ENCODE measurements at regions not wholly inside any gene's neighbourhood (a gene's known extent, or its start where the extent isn't known, plus 50 kb on each side); places are given as distances from the start of the nearest gene placed in this dataset.
"Not testable (repeated sequence)": the region's sequence is repeated elsewhere in the genome, so short reads cannot be mapped to it uniquely, and the experiment has no call there.

GRCh38 chr15:39404767-39405181 is 176.1 kb upstream of the THBS1 start:
- FAIRE-seq (no peak), DNase-seq (ENCODE audit: low spot score) (no peak)

DNA sequence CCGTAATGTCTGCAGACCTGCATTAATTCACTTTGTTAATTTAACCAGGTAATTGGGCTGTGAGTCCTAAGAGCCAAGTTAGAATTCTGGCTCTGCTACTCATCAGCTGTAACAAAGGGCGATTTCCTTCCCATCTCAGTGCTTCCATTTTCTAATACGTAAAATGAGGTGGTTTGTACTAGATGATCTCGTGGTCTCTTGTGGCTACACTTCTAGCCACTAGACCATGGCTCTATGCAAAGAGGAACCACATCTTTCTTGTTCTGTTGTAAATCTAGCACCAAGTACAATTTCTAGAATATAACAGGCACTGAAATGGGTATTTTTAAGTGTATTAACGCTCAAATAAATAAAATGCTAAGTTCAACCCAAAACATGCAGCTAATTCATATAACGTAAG is 174.4 kb upstream of the THBS1 start:
- FAIRE-seq (no peak), DNase-seq (ENCODE audit: low spot score) (no peak)

- FAIRE-seq (no peak), DNase-seq (ENCODE audit: low spot score) (no peak)
Measured at GRCh38 chr15:39407116-39407515, 173.8 kb upstream of the THBS1 start.

DNA sequence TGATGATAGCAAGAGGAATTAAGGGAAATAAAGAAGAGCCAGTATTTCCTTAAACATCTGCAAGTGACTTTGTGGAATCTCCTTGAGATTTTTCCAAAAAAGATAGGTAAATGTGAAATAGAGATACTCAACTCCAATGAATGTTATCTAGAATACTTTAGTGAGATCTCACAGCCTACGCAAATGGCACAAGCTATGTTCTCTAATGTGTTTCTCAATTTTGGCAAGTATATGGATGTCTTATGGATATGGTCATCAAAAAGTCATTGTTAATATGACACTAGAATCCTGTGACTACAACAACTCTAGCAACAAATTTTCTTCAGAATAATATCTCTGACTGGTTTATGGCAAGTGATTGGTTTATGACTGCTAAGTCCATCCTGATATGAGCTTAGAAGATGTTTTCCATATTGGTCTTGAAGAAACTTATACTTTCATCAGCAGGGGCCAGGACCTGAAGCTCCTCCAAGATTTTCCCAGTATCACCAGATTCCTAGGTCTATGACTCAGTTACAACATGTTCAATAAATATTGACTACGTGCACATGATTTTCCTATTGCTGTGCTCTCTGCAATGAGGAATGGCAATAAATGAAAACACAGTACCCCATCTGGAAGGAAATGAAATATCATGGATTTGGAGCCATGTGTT is 170.9 kb upstream of the THBS1 start:
- no peak for FAIRE-seq
- DNase-seq (ENCODE audit: low spot score): no peak

DNA sequence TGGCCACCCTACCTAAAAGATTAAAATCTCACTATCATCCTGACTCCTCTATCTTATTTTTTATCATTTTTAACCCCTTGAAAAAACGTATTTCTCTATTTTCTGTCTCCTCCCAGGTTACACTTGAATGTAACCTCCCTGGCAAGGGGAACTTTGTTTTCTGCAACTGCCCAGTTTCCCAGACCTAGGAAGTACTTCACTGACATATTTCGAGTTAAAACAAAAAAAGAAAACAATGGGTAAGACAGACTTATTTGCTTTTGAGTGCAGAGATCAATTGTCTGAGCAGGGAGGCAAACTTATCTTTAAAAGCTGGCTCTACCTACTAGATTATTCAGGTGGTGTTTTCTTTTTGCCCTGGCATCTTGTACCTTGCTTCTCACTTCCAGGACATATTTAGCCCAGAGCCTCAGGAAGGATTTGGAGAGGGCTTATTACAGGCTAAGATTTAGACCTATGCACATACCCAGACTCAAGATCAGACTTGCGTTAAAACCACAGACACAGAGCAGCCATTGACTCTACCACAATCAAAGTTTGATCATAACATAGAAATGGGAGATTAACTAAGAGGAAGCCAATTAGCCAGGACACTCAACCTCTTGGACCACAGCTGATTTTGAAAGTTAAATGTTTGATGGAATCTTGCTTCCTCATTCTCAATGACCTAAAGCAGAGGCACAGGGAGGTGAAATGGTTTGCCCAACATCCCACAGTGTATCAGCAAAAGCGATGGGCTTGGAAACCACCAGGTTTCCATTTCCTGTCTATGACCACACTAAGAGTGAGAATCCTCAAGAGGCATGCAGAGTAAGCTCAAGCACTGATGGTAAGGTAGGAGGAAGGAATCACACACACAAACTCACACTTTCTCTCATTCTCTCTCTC is 169.5 kb upstream of the THBS1 start:
- no peak for FAIRE-seq
- no peak for DNase-seq (ENCODE audit: low spot score)

DNA sequence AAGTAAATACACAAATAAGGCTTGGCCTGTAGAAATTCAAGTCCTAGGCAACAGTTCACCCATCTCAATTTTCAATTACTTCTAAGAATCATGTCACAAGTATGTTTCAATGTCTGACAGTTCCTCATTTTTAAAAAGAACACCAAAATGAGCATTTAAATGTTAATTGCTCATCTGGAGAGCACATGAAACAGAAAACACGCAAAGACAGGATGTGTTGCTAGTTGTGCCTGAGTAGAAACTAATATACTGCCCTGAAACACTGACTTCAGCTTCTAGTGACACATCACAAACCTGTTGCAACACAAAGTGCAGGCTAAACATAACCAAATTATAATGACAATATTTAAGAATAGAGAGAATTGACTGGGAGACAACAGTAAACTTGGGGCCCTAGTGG is 167.3 kb upstream of the THBS1 start:
- no peak for FAIRE-seq
- DNase-seq (ENCODE audit: low spot score): no peak

GRCh38 chr15:39414201-39414600 is 166.7 kb upstream of the THBS1 start:
- FAIRE-seq (no peak), DNase-seq (ENCODE audit: low spot score) (no peak)

GRCh38 chr15:39415634-39416033 is 165.2 kb upstream of the THBS1 start:
- DNase-seq (ENCODE audit: low spot score) (no peak), FAIRE-seq (no peak)

DNA sequence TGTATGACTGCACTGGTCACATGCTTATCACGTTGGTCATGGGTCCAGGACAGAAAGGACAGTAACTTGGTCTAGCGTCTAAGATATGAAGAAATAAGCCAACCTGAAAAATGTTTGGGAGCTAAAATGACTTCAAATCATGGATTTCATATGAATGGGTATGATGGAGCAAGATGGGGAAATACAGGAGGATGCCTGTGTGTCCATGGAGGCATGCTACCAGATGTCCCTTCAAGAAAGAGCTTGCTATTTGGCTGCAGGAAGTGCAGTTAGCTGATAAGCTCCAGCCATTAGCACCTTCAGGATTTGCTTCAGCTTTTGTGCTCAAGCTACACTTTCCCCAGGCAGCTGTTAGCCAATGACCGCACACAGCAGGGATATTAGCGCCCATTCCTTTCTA is 164.6 kb upstream of the THBS1 start:
- DNase-seq (ENCODE audit: low spot score) (no peak), FAIRE-seq (no peak)

DNA sequence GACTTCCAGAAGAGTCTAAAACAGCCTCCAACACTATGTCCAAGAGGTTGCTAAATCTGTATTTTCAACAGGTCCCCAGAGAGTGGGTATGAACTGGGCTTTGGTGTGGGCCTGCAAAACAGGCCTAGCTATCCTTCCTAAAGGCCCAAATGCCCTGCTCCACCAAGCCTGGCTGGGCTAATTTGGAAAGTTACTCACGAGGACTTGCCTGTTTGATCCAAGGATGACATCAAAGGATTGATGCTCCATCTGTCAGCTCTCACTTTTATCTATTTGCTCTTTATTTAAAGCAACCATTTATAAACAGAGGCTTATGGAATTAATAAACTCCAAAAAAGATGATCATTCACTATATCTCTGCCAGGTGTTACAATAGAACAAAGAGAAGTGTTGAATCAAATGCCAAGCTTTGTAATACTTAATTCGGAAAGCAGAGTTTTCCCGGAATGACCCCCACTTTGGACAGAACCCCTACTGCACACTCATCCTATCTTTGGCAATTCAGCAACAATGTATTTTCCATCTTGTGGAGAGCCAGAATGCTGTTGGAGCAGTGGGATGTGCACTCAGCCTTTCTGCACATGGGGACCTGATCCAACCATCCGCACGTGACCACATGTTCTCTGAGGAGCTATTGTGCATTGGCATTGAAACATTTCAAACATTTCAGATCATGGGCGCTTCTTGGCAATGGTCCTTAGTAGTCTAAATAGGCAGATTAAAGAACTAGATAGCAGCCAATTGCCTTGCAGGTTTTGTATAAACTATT is 163.3 kb upstream of the THBS1 start:
- DNase-seq (ENCODE audit: low spot score): no peak
- FAIRE-seq: no peak

DNA sequence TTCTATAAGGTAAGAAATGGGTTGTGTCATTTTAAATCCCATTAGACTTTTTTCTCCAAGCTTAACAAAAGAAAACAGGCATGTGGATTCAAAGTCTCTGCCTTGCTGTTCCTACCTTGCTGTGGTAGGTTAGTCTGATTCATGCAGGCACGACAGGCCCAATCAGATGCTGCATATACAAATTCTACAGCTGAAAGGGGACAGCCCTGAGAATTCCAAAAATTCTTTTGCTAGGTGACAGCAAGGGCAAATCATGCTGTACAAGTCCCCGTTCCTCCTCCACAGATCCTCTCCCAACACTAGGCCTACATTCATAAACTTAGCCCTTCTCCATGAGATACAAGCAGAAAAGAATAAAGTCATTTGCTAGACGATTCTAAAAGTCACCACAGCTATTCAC is 161.2 kb upstream of the THBS1 start:
- no peak for FAIRE-seq
- no peak for DNase-seq (ENCODE audit: low spot score)

- DNase-seq (ENCODE audit: low spot score); FAIRE-seq: not testable (repeated sequence)
Measured at GRCh38 chr15:39420123-39420852, 160.6 kb upstream of the THBS1 start.

GRCh38 chr15:39420853-39421192 is 160.1 kb upstream of the THBS1 start:
- FAIRE-seq: not testable (repeated sequence)

GRCh38 chr15:39426552-39427532 is 154.0 kb upstream of the THBS1 start:
- FAIRE-seq (no peak), DNase-seq (ENCODE audit: low spot score) (peak; percentile 75)

More at GRCh38 chr15:39420853-39421192, 160.1 kb upstream of the THBS1 start:
- DNase-seq (ENCODE audit: low spot score): not testable (repeated sequence)

DNA sequence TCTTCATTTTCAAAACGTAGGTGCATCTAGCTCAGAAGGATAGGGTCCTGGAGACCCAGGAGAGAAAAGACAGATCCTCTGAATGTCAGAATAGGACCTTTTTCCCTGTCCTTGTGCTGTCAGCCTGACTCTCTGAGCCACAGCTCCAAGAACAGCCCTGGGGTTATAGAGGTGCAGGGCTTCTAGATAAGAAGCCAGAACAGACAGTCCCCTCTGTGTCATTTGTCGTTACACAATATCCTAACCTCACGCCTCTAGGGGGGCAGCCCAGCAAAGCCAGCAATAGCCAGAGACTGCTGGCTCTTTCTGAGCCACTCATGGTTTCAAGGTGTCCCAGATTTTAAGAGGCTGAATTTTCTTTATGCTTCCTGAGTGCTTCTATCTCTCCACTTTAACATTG is 153.2 kb upstream of the THBS1 start:
- no peak for FAIRE-seq
- no peak for DNase-seq (ENCODE audit: low spot score)

DNA sequence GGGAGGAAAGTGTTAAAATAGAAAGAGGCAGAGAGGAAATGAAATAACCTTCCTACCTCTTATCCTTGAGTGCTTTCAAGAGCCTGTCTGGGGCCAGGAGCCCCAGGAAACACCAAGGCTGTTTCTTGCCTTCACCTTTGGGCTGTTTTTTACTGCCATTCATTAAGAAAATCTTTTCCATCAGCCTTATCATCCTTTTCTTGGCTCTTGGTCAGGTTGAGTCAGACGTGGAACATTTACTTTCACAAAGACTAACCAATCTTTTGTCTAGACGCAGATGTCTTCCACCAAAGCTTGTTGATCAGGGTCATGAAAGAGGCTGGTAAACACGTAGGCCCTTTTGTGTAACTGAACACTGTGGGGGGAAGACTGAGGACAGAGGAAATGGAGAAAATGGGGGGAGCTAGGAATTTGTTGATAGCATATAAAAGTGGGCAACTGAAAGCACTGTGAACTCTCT is 151.0 kb upstream of the THBS1 start:
- DNase-seq (ENCODE audit: low spot score) (peak; percentile 55), FAIRE-seq (no peak)

DNA sequence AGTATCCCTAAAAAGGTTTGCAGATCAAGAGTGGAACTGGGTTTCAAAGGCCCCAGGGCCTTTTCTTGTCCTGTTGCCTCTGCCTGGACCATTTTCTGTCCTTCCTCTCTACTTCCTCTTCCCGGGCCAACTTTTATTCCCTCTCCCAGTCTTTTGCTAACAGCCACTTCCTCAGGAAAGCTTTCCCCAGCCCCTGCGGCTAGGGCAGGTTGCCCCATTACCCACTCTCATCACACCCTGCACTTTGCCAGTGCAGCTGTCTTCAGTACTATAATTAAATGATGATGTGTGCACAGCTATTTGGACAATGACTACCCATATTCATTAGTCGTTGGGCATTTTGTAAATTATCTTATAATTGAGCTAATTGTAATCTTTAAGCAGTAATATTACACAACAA is 150.5 kb upstream of the THBS1 start:
- FAIRE-seq: no peak
- peak; percentile 10 for DNase-seq (ENCODE audit: low spot score)

DNA sequence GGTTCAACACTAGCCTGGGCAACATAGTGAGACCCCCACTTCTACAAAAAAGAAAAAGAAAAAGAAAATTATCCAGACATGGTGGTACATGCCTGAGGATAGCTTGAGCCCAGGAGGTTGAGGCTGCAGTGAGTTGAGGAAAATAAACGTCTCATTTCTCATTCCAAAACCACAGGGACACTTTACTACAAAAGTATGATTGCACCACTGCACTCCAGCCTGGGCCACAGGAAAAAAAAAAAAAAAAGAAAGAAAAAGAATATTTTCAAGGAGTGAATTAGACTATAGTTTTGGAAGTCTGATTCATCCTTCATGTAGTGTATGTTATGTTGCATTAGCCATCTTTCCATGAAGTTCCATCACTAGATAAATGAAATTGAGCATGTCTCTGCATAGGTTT is 149.5 kb upstream of the THBS1 start:
- DNase-seq (ENCODE audit: low spot score): no peak
- FAIRE-seq: no peak

DNA sequence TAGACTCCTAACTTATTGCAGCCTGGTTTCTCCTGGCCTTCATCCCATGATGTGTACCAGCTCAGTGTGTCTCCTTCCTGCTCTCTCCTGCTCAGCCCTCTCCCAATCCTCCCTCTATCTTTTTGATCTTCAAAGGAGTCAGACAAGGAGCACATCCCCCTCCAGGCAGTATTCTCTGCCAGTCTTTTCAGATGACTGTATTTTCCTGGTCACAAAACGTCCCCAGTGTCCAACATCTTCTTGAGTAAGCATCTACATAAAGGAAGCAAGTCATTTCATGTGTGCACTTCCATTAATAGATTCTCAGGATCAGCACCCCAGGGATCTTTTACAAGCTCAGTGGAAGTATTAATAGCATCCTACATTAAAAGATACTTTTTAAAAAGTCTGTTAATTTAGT is 148.9 kb upstream of the THBS1 start:
- FAIRE-seq: no peak

GRCh38 chr15:39432912-39433348 is 147.9 kb upstream of the THBS1 start:
- DNase-seq (ENCODE audit: low spot score) (no peak), FAIRE-seq (no peak)

More for the DNA sequence above, 148.9 kb upstream of the THBS1 start:
- no peak for DNase-seq (ENCODE audit: low spot score)
